ENCODE measurements at regions not wholly inside any gene's neighbourhood (a gene's known extent, or its start where the extent isn't known, plus 50 kb on each side); places are given as distances from the start of the nearest gene placed in this dataset.

DNA sequence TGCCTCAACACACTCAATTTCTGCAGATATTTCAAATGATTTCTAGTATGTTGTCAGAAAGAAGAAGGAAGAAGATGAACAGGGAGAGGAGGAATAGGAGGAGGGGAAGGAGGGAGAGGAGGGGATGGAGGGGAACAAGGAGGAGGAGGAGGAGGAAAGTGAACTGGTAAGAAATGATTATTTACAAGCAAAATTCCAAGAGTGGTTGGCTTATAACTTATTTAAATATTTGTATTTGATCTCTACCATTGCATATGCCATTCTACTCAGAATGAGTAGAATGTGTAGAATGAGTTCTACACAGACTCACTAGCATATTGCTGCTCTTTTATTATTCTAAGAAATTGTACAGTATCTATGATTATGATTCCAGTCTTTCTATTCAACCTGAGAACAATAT lies 866.2 kb upstream of the DDX18 start:
- Mint-ChIP-seq H3K27me3 (no peaks in the 10 kb centered on the region), H3K27ac (no peak overlapping the region), H3K36me3 (ENCODE audit: low read depth) (no peaks in the 10 kb centered on the region), H3K9me3 (peaks cover 7% of the 10 kb centered on the region), H3K4me3 (no peak overlapping the region), H3K4me1 (no peaks in the 10 kb centered on the region)
- intact Hi-C loops (cut with micrococcal nuclease): no loop called here
- ChIA-PET CTCF (no interaction called here), POLR2A (no interaction called here)
- ATAC-seq (ENCODE audit: low read depth) (no peak), DNase-seq (no peak)
- TF ChIP-seq CTCF (IDR thresholded peaks at IDR 0.05): no peak

DNA sequence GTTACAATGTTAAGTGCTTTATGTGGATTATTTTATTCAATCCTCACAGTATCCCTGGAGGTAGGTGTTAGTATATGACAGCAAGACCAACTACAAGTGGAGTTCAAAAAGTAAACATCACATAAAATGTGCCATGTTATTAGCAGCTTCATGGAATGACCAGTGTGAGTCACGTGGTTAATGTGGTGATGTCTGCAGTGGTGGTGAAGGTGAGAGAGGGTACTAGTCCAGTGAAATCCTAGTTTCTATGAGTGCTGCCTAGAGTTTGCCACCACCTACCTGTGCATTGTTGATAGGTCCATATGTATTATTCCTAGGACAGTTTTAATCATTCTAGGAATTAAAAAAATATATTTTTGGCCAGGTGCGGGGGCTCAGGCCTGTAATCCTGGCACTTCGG lies 865.2 kb upstream of the DDX18 start:
- TF ChIP-seq CTCF (IDR thresholded peaks at IDR 0.05): no peak
- peaks cover 7% of the 10 kb centered on the region for H3K9me3 Mint-ChIP-seq
- no peaks in the 10 kb centered on the region for H3K27me3 Mint-ChIP-seq
- no peak for ATAC-seq (ENCODE audit: low read depth)
- H3K27ac Mint-ChIP-seq: no peak overlapping the region
- intact Hi-C loops (cut with micrococcal nuclease): no loop called here
- no peaks in the 10 kb centered on the region for H3K36me3 Mint-ChIP-seq (ENCODE audit: low read depth)
- H3K4me1 Mint-ChIP-seq: no peaks in the 10 kb centered on the region
- no peak overlapping the region for H3K4me3 Mint-ChIP-seq
- no peak for DNase-seq
- CTCF ChIA-PET: no interaction called here
- POLR2A ChIA-PET: no interaction called here

DNA sequence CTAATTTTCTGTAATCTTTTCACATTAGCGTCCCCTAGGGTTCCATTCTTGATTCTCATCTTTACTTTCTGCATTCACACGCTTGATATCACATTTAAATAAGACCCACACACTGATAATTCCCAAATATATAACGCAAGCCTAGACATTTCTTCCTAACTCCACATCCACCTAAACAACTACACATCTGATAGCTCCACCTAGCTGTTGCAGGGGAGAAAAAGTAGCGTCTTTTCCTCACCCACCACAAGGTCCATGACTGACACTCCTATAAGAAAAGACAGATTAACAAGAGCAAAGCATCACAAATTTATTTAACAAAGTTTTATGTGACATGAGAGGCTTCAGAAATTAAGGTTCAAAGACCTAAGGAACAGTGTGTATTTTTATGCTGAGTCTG lies 862.2 kb upstream of the DDX18 start:
- intact Hi-C loops (cut with micrococcal nuclease): no loop called here

GRCh38 chr2:116955646-116956045 lies 858.8 kb upstream of the DDX18 start:
- Mint-ChIP-seq H3K9me3 (peaks cover 12% of the 10 kb centered on the region), H3K36me3 (ENCODE audit: low read depth) (no peaks in the 10 kb centered on the region), H3K27me3 (no peaks in the 10 kb centered on the region), H3K27ac (no peak overlapping the region), H3K4me1 (no peaks in the 10 kb centered on the region), H3K4me3 (no peak overlapping the region)
- DNase-seq (no peak), ATAC-seq (ENCODE audit: low read depth) (no peak)
- POLR2A ChIA-PET: no interaction called here
- TF ChIP-seq CTCF (IDR thresholded peaks at IDR 0.05): no peak
- CTCF ChIA-PET: no interaction called here
- intact Hi-C loops (cut with micrococcal nuclease): no loop called here

More for the DNA sequence above, 862.2 kb upstream of the DDX18 start:
- H3K4me1 Mint-ChIP-seq: no peaks in the 10 kb centered on the region
- H3K27me3 Mint-ChIP-seq: no peaks in the 10 kb centered on the region
- peaks cover 8% of the 10 kb centered on the region for H3K9me3 Mint-ChIP-seq
- CTCF ChIA-PET: no interaction called here
- TF ChIP-seq CTCF (IDR thresholded peaks at IDR 0.05): no peak
- DNase-seq (no peak), ATAC-seq (ENCODE audit: low read depth) (no peak)
- POLR2A ChIA-PET: no interaction called here
- H3K36me3 Mint-ChIP-seq (ENCODE audit: low read depth): no peaks in the 10 kb centered on the region
- no peak overlapping the region for H3K27ac Mint-ChIP-seq
- no peak overlapping the region for H3K4me3 Mint-ChIP-seq

GRCh38 chr2:116975608-116976007 lies 838.9 kb upstream of the DDX18 start:
- ChIA-PET CTCF (no interaction called here), POLR2A (no interaction called here)
- no peak overlapping the region for H3K4me3 Mint-ChIP-seq
- peaks cover 4% of the 10 kb centered on the region for H3K9me3 Mint-ChIP-seq
- ATAC-seq (ENCODE audit: low read depth) (no peak), DNase-seq (no peak)
- no peaks in the 10 kb centered on the region for H3K4me1 Mint-ChIP-seq
- no peak overlapping the region for H3K27ac Mint-ChIP-seq
- H3K36me3 Mint-ChIP-seq (ENCODE audit: low read depth): no peaks in the 10 kb centered on the region
- intact Hi-C loops (cut with micrococcal nuclease): no loop called here
- H3K27me3 Mint-ChIP-seq: no peaks in the 10 kb centered on the region
- TF ChIP-seq CTCF (IDR thresholded peaks at IDR 0.05): no peak
